Stimulated activated CD4-positive, alpha-beta T cell treated with anti-CD3 and anti-CD28 coated beads, Interleukin-1b, Interleukin-23, amount 100 ng/mL, for 4 hours (primary cell): ENCODE measurements at regions not wholly inside any gene's neighbourhood (a gene's known extent, or its start where the extent isn't known, plus 50 kb on each side); places are given as distances from the start of the nearest gene placed in this dataset.
A peak's percentile ranks its signal among the peaks of the same experiment; 100 is the strongest.

Experiments
- DNase-seq, 2 donors: peaks; one replicate each; pipeline ENCODE4 v3.0.0-alpha.2; 2020; ENCODE audit warnings: low read depth in 2 of 2

- no peak for DNase-seq
Measured at GRCh38 chr1:235027076-235027861, 101.4 kb downstream of the TOMM20 start.

GRCh38 chr1:235025422-235025984 lies 103.1 kb downstream of the TOMM20 start:
- no peak for DNase-seq

- DNase-seq: no peak
Measured at GRCh38 chr1:235024711-235025421, 103.8 kb downstream of the TOMM20 start.

- no peak for DNase-seq
Measured at GRCh38 chr1:235023711-235024439, 104.8 kb downstream of the TOMM20 start.

GRCh38 chr1:235022981-235023710 lies 105.5 kb downstream of the TOMM20 start:
- no peak for DNase-seq

GRCh38 chr1:235022341-235022980 lies 106.2 kb downstream of the TOMM20 start:
- no peak for DNase-seq

- DNase-seq: no peak
Measured at GRCh38 chr1:235021815-235022214, 106.8 kb downstream of the TOMM20 start.

GRCh38 chr1:235021321-235021720 lies 107.3 kb downstream of the TOMM20 start:
- DNase-seq: no peak

GRCh38 chr1:235019961-235020360 lies 108.7 kb downstream of the TOMM20 start:
- DNase-seq: no peak

- DNase-seq: no peak
Measured at GRCh38 chr1:235019471-235019870, 109.2 kb downstream of the TOMM20 start.

- peak in 1 of 2 donors; percentile 23 for DNase-seq
Measured at GRCh38 chr1:235018720-235019444, 109.8 kb downstream of the TOMM20 start.

GRCh38 chr1:235018161-235018560 lies 110.5 kb downstream of the TOMM20 start:
- DNase-seq: no peak

- no peak for DNase-seq
Measured at GRCh38 chr1:235017719-235018118, 110.9 kb downstream of the TOMM20 start.

GRCh38 chr1:235017191-235017590 lies 111.4 kb downstream of the TOMM20 start:
- no peak for DNase-seq

GRCh38 chr1:235015291-235015985 lies 113.2 kb downstream of the TOMM20 start:
- DNase-seq: no peak

GRCh38 chr1:235014756-235015155 lies 113.9 kb downstream of the TOMM20 start:
- DNase-seq: no peak

GRCh38 chr1:235013512-235013911 lies 115.1 kb downstream of the TOMM20 start:
- no peak for DNase-seq

GRCh38 chr1:235012436-235013210 lies 116.0 kb downstream of the TOMM20 start:
- no peak for DNase-seq
